Thoracic aorta (tissue), 2 donors: ENCODE measurements at regions not wholly inside any gene's neighbourhood (a gene's known extent, or its start where the extent isn't known, plus 50 kb on each side); places are given as distances from the start of the nearest gene placed in this dataset.

ENCODE experiments used
- ATAC-seq: fragments of 150-250 bp; one replicate; pipeline ENCODE4 v1.8.0; 2017; ENCODE audit warnings: low read depth; ENCODE audit not compliant: insufficient number of reproducible peaks, low FRiP score
- DNase-seq: peaks from one replicate; pipeline ENCODE4 v3.0.0-alpha.2; 2020; ENCODE audit warnings: low spot score
- H3K27ac ChIP-seq, 2 donors: fragments of 200-600 bp; sonication (generic); 1 replicate in 1 of 2; 2 replicates in 1 of 2; pipeline ENCODE4 v1.5.1; 2016; ENCODE audit warnings: mild to moderate bottlenecking in 2 of 2, moderate library complexity in 2 of 2
- H3K27me3 ChIP-seq: fragments of 200-600 bp; sonication (generic); replicated peaks from 2 replicates; pipeline ENCODE4 v1.6.0; 2016; ENCODE audit warnings: mild to moderate bottlenecking; ENCODE audit not compliant: insufficient read depth
- H3K36me3 ChIP-seq: fragments of 200-600 bp; sonication (generic); one replicate; pipeline ENCODE4 v1.5.1; 2016
- H3K4me1 ChIP-seq, 2 donors: fragments of 200-600 bp; sonication (generic); 1 replicate in 1 of 2; 2 replicates in 1 of 2; pipeline versions ENCODE4 v1.5.1 to v1.6.0; 2016; ENCODE audit warnings: low read depth in 2 of 2, mild to moderate bottlenecking in 1 of 2; ENCODE audit not compliant: control insufficient read depth in 1 of 2
- H3K4me3 ChIP-seq: fragments of 200-600 bp; sonication (generic); 2 replicates; pipeline ENCODE4 v1.5.1; 2016; ENCODE audit warnings: mild to moderate bottlenecking
- H3K9me3 ChIP-seq: fragments of 200-600 bp; sonication (generic); 2 replicates; pipeline ENCODE4 v1.5.1; 2016
- CTCF ChIP-seq: fragments of 200-600 bp; sonication (generic); IDR thresholded peaks from one replicate; pipeline ENCODE4 v1.5.1; 2019; ENCODE audit warnings: antibody characterized with exemption

DNA sequence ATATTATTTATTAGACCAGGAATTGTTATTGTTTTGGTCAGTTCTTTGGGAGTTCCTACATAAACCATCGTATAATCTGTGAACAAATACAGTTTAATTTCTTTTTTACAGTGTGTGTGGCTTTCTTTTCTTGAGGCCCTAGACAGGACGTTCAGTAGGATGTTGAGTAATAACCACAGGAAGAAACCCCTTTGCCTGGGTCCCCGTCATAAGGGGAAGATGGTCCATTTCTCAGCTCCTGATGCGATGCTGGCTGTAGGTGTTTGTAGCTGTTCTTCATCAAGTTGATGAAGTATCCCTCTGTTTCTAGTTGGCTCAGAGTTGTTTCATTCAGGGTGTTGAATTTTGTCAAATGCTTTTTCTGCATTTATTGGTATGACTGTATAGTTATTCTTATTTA, 219.7 kb upstream of the ADARB2 start:
- Histone ChIP-seq H3K27me3 (no peaks in the 10 kb centered on the region), H3K4me3 (no peak overlapping the region), H3K27ac (no peak overlapping the region), H3K9me3 (no peaks in the 10 kb centered on the region), H3K36me3 (no peaks in the 10 kb centered on the region), H3K4me1 (no peaks in the 10 kb centered on the region)
- DNase-seq, result no peak
- TF ChIP-seq CTCF, result no peak
- no peak for ATAC-seq

DNA sequence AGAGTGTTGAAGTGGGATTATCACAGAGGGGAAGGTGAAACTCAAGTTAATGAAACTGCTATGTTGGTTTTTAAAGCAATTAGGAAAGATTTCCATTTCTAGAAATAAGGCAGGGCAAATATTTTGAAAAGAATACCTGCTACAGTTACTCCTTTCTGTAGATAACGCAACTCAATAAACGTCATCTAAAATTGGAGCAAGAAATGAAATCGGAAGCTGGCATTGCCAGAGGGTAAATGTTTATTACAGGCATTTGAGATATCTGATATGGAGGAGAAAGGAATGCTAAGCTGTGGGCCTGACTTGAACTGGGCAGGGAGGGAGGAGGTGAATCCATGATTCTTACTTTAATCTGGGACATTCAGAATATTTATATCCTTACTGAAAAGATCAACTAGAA, 217.0 kb upstream of the ADARB2 start:
- Histone ChIP-seq H3K36me3 (no peaks in the 10 kb centered on the region), H3K9me3 (no peaks in the 10 kb centered on the region), H3K4me1 (no peaks in the 10 kb centered on the region), H3K27ac (no peak overlapping the region), H3K4me3 (no peak overlapping the region), H3K27me3 (no peaks in the 10 kb centered on the region)
- TF ChIP-seq CTCF, result no peak
- DNase-seq (no peak), ATAC-seq (no peak)

- no peak for DNase-seq
- Histone ChIP-seq H3K9me3 (no peaks in the 10 kb centered on the region), H3K27me3 (no peaks in the 10 kb centered on the region), H3K36me3 (no peaks in the 10 kb centered on the region), H3K4me3 (no peak overlapping the region), H3K27ac (no peak overlapping the region), H3K4me1 (no peaks in the 10 kb centered on the region)
- TF ChIP-seq CTCF, result no peak
- no peak for ATAC-seq
These were observed 215.1 kb upstream of the ADARB2 start for GRCh38 chr10:1952126-1953095.

DNA sequence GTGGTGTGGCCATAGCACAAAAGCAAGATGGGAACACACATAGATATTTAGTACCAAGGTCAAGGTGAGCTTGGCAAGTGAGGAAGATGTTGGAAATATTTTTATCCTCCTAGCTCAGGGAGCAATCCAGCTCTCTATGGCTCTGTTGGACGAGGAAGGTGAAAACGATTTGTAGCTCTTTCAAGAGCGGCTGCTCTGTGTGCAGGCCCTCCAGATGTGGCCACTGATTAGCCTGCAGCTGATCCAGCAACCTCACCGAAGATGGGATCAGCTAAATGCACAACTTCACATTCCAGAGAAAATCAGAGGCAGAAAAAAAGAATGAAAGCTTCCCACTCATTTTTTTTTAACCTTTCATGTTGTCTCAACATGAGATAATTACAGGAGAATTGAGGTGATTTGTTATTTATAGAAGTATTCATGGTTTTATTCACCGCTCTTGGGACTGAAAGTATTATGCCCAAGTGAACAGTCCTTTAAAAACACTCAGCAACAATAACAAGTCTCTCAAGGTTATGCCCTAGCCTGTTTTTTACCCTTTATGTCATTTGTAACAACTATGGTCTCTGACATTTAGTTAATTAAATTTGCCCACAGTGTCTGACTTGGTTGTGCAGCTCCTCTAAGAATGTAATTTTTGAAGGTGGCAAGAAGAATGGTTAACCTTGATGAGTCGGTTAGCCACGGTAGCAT, 213.6 kb upstream of the ADARB2 start:
- DNase-seq, result no peak
- Histone ChIP-seq H3K36me3 (no peaks in the 10 kb centered on the region), H3K4me1 (no peaks in the 10 kb centered on the region), H3K27ac (no peak overlapping the region), H3K9me3 (no peaks in the 10 kb centered on the region), H3K4me3 (no peak overlapping the region), H3K27me3 (no peaks in the 10 kb centered on the region)
- no peak for ATAC-seq
- no peak for TF ChIP-seq CTCF

- DNase-seq, result no peak
- H3K27me3 ChIP-seq, result no peaks in the 10 kb centered on the region
- no peak for TF ChIP-seq CTCF
- no peaks in the 10 kb centered on the region for H3K9me3 ChIP-seq
- H3K36me3 ChIP-seq, result no peaks in the 10 kb centered on the region
- H3K4me3 ChIP-seq, result no peak overlapping the region
- H3K4me1 ChIP-seq, result no peaks in the 10 kb centered on the region
- H3K27ac ChIP-seq, result no peak overlapping the region
- ATAC-seq, result no peak
These were observed 210.2 kb upstream of the ADARB2 start for GRCh38 chr10:1947464-1948003.
